ENCODE measurements at regions not wholly inside any gene's neighbourhood (a gene's known extent, or its start where the extent isn't known, plus 50 kb on each side); places are given as distances from the start of the nearest gene placed in this dataset.

DNA sequence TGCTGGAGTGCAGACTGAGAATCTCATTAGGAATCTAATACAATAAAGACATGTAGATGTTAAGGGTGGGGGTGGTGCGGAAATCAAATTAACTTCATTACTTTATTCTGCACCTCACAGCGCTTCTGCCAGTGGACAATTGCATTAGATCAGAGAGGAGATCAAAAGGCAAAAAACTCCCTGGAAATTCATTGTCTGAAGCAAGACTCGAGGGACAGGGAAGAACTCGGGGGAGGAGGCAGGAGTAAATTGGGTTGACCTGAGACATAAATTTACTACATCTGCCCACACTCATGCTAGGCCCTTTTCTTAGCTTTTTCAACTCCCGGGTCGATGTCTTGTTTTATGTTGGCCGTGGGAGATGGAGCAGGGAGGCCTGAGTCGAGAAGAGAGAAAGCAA is 315.4 kb downstream of the SPATA17 start:
- Mint-ChIP-seq H3K4me1 (ENCODE audit: unreplicated experiment) (no peaks in the 10 kb centered on the region), H3K4me3 (no peak overlapping the region), H3K9me3 (peaks cover 5% of the 10 kb centered on the region), H3K27me3 (peaks cover 26% of the 10 kb centered on the region), H3K36me3 (no peaks in the 10 kb centered on the region), H3K27ac (no peak overlapping the region)
- TF ChIP-seq, protein P1, sequence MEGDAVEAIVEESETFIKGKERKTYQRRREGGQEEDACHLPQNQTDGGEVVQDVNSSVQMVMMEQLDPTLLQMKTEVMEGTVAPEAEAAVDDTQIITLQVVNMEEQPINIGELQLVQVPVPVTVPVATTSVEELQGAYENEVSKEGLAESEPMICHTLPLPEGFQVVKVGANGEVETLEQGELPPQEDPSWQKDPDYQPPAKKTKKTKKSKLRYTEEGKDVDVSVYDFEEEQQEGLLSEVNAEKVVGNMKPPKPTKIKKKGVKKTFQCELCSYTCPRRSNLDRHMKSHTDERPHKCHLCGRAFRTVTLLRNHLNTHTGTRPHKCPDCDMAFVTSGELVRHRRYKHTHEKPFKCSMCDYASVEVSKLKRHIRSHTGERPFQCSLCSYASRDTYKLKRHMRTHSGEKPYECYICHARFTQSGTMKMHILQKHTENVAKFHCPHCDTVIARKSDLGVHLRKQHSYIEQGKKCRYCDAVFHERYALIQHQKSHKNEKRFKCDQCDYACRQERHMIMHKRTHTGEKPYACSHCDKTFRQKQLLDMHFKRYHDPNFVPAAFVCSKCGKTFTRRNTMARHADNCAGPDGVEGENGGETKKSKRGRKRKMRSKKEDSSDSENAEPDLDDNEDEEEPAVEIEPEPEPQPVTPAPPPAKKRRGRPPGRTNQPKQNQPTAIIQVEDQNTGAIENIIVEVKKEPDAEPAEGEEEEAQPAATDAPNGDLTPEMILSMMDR (conservative IDR thresholded peaks at IDR 0.05), result no peak
- no peak for DNase-seq (ENCODE audit: extremely low spot score, unreplicated experiment)

DNA sequence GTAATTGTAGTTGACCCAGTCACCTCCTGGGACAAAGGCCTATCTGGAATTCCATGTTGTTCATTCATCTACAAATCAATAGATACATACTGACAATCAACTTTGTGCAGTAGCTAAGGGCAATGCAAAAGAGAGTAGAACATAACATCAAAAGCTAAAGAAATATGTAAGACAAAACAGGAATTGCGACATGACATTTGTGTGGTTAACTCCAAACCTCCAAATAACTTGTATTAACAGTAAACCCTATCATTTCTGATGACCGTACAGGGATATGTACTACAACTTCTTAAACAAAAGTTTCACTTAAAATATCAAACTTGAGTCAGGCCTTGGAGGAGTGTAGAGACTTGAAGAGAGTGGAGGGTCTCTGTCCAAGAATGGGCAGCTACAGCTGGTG is 317.6 kb downstream of the SPATA17 start:
- Mint-ChIP-seq H3K4me3 (no peak overlapping the region), H3K4me1 (ENCODE audit: unreplicated experiment) (no peaks in the 10 kb centered on the region), H3K36me3 (no peaks in the 10 kb centered on the region), H3K27ac (no peak overlapping the region), H3K9me3 (peaks cover 5% of the 10 kb centered on the region), H3K27me3 (peaks cover 18% of the 10 kb centered on the region)
- TF ChIP-seq, protein P1 (conservative IDR thresholded peaks at IDR 0.05), result no peak
- no peak for DNase-seq (ENCODE audit: extremely low spot score, unreplicated experiment)

DNA sequence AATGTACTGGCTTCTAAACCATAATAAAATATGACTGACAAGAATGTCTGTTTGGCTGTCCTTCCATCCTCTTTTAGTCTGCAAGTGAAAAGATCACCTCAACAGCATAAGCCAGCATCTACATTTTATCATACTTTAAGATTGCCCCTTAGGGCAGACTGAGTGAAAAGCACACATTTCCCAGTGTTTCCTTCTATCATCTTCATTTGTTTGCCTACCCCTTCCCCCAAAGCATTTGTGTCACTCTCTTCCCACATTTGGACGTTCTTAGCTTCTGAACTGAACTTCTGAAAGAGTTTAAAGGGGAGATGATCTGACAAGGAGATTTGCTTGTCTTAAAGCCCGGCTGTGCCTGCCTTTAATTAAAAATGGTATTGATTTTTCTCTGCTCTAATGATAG is 322.2 kb downstream of the SPATA17 start:
- DNase-seq (ENCODE audit: extremely low spot score, unreplicated experiment), result no peak
- TF ChIP-seq, protein P1 (conservative IDR thresholded peaks at IDR 0.05), result no peak
- Mint-ChIP-seq H3K4me3 (no peak overlapping the region), H3K27me3 (peaks cover 4% of the 10 kb centered on the region), H3K36me3 (no peaks in the 10 kb centered on the region), H3K9me3 (peaks cover 5% of the 10 kb centered on the region), H3K27ac (no peak overlapping the region), H3K4me1 (ENCODE audit: unreplicated experiment) (no peaks in the 10 kb centered on the region)

DNA sequence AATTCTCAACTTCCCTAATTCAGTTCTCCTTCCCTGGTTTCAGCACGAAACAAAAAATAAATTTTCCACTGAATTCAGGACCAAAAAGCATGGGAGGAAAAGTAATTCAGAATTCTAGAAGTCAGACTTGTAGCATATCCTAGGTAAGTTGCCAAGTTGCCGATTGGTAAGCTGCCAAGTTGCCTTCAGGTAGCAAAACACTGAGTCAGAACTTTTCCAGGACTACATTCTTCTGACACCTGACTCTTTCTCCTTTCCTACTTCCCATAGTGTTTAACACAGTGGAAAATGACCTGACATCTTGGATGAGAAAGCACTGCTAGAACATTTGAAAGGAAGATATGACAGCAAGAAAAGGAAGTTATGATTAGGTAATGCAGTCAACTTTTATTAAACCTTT is 322.8 kb downstream of the SPATA17 start:
- Mint-ChIP-seq H3K4me3 (no peak overlapping the region), H3K27me3 (no peaks in the 10 kb centered on the region), H3K36me3 (no peaks in the 10 kb centered on the region), H3K27ac (no peak overlapping the region), H3K9me3 (peaks cover under 1% of the 10 kb centered on the region), H3K4me1 (ENCODE audit: unreplicated experiment) (no peaks in the 10 kb centered on the region)
- TF ChIP-seq, protein P1 (conservative IDR thresholded peaks at IDR 0.05), result no peak
- no peak for DNase-seq (ENCODE audit: extremely low spot score, unreplicated experiment)

DNA sequence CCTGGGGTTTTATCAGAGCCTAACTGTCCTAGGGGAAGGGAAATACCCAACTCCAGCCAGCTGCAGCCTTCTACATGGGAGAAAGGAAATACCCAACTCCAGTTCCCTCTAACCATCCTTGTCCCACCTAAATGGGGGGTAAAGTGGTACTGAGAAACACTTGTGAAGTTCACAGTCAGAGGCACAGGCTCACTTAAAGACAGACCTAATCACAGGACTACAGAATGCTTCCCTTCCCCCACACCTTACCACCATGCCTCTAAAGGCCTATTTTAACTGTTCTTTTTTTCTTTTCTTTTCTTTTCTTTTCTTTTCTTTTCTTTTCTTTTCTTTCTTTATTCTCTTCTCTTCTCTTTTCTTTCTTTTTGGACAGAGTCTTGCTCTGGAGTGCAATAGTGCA is 324.6 kb downstream of the SPATA17 start:
- H3K36me3 Mint-ChIP-seq, result no peaks in the 10 kb centered on the region
- peaks cover 5% of the 10 kb centered on the region for H3K9me3 Mint-ChIP-seq
- H3K4me3 Mint-ChIP-seq, result no peak overlapping the region
- no peak for DNase-seq (ENCODE audit: extremely low spot score, unreplicated experiment)
- H3K27ac Mint-ChIP-seq, result no peak overlapping the region
- TF ChIP-seq, protein P1 (conservative IDR thresholded peaks at IDR 0.05), result no peak
- H3K27me3 Mint-ChIP-seq, result no peaks in the 10 kb centered on the region
- no peaks in the 10 kb centered on the region for H3K4me1 Mint-ChIP-seq (ENCODE audit: unreplicated experiment)

DNA sequence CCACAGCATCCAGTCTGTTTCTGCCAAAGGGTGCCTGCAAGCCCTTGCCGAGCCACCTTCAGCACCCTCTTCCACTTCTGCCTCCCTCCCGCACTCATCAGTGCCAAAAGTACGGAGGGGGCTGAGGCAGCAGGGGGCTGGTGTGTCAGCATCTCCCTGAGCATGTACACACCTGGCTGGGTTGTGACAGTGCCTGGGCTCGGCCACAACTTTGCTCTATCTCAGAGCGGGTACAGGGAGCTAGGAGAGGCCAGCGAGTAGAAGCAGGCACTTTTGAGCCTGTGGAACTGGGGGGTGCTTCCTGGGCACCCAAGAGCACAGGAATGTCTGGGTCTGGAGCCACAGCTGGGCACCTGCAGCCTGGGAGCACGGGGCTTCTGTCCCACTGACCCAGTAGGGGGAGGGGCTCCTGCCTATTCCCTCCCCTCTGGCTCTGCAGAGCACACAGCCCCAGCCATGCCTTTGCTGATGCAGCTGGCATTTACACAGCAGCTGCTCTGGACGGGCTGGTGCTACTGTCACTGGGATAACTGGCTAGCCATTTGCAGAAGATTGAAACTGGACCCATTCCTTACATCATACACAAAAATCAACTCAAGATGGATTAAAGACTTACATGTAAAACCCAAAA is 319.8 kb upstream of the RRP15 start:
- Mint-ChIP-seq H3K4me1 (ENCODE audit: unreplicated experiment) (no peaks in the 10 kb centered on the region), H3K4me3 (no peak overlapping the region), H3K36me3 (no peaks in the 10 kb centered on the region), H3K27me3 (peaks cover 18% of the 10 kb centered on the region), H3K9me3 (no peaks in the 10 kb centered on the region), H3K27ac (no peak overlapping the region)
- TF ChIP-seq, protein P1 (conservative IDR thresholded peaks at IDR 0.05), result no peak
- no peak for DNase-seq (ENCODE audit: extremely low spot score, unreplicated experiment)
